B cell (primary cell): ENCODE measurements at regions not wholly inside any gene's neighbourhood (a gene's known extent, or its start where the extent isn't known, plus 50 kb on each side); places are given as distances from the start of the nearest gene placed in this dataset.

Experiments
- CTCF ChIP-seq: fragments of 200-600 bp; IDR thresholded peaks from one replicate; pipeline ENCODE4 v1.8.0; 2022; ENCODE audit warnings: antibody characterized with exemption, mild to moderate bottlenecking
- EZH2 ChIP-seq: IDR thresholded peaks from 2 replicates; pipeline ENCODE4 v1.6.1; 2012; ENCODE audit warnings: borderline replicate concordance, low read depth, mild to moderate bottlenecking, moderate library complexity, low read length; ENCODE audit not compliant: insufficient read depth, poor library complexity, severe bottlenecking

- TF ChIP-seq CTCF (no peak), EZH2 (no peak)
Observed at GRCh38 chr13:105579821-105580710, 955.4 kb downstream of the EFNB2 start.
